ENCODE measurements at regions not wholly inside any gene's neighbourhood (a gene's known extent, or its start where the extent isn't known, plus 50 kb on each side); places are given as distances from the start of the nearest gene placed in this dataset.

DNA sequence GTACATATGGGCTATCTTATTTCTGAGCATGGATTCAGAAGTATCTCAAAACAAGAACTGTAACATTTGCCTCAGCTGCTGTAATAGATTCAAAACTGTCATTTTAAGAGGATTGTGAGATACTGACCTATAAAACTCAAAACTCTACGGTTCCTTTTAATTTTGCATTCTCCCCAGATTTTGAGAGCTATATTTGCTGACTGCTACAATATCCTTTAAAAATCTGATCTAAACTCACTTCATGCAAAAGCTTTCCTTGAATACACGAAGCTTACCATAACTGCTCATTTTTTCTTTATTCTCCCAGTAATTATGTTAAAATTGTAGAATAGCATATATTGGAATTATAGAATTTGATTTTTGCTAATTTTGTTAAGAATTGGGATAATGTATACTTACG, 158.7 kb upstream of the ROBO1 start:
- Histone ChIP-seq H3K27me3 (no peaks in the 10 kb centered on the region), H3K4me3 (no peak overlapping the region)
- 75% methylated on average over 3 of the region's 3 CpGs for WGBS

DNA sequence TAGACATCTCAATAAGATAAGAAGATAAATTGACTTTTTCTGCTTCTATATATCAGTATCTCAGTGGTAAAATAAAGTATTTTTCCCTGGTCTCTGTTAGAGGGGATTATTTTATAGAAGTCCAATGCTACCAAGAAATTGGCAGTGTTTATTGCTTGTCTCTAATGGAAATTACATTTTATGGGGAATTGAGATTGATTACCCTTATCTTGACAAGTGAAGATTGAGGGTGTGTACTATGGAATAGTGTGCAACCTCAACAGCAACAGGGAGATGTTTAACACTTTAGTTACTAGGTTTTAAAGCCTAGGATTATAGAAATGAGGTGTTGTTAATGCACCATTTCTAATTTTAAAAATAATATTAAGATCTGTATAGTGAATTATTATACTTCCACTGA, 154.8 kb upstream of the ROBO1 start:
- Histone ChIP-seq H3K27me3 (no peaks in the 10 kb centered on the region), H3K4me1 (no peaks in the 10 kb centered on the region), H3K4me3 (no peak overlapping the region), H3K27ac (no peak overlapping the region), H3K36me3 (no peaks in the 10 kb centered on the region), H3K9me3 (no peaks in the 10 kb centered on the region)
- TF ChIP-seq, protein P1, sequence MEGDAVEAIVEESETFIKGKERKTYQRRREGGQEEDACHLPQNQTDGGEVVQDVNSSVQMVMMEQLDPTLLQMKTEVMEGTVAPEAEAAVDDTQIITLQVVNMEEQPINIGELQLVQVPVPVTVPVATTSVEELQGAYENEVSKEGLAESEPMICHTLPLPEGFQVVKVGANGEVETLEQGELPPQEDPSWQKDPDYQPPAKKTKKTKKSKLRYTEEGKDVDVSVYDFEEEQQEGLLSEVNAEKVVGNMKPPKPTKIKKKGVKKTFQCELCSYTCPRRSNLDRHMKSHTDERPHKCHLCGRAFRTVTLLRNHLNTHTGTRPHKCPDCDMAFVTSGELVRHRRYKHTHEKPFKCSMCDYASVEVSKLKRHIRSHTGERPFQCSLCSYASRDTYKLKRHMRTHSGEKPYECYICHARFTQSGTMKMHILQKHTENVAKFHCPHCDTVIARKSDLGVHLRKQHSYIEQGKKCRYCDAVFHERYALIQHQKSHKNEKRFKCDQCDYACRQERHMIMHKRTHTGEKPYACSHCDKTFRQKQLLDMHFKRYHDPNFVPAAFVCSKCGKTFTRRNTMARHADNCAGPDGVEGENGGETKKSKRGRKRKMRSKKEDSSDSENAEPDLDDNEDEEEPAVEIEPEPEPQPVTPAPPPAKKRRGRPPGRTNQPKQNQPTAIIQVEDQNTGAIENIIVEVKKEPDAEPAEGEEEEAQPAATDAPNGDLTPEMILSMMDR (IDR thresholded peaks at IDR 0.05): no peak
- TF ChIP-seq POLR2AphosphoS5 (IDR thresholded peaks at IDR 0.05): no peak
- DNase-seq (ENCODE audit: low spot score in 2 of 2): no peak

More for the DNA sequence above, 158.7 kb upstream of the ROBO1 start:
- Histone ChIP-seq H3K27ac (no peak overlapping the region), H3K9me3 (no peaks in the 10 kb centered on the region), H3K36me3 (no peaks in the 10 kb centered on the region), H3K4me1 (no peaks in the 10 kb centered on the region)
- DNase-seq (ENCODE audit: low spot score in 2 of 2): no peak
- TF ChIP-seq EP300 (IDR thresholded peaks at IDR 0.05) (no peak), POLR2AphosphoS5 (IDR thresholded peaks at IDR 0.05) (no peak), POLR2A (IDR thresholded peaks at IDR 0.05) (no peak)
- TF ChIP-seq, protein P1 (IDR thresholded peaks at IDR 0.05): no peak

DNA sequence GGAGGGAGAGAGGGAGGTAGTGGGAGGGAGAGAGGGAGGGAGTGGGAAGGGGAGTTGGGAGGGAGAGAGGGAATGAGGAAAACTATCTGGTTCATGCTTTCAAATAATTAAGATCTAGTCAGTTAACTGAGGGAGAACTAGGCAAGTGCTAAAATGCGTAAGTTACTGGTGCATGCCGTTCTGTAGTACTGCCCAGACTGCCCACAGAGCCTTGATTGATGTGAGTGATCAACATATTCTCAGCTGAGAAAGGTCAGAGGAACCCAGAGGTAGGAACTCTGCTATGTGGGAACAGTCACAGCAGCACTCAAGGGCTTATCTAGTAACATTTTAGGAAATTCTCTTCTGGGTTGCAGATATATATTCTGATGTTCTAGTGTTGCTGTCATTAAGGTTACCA, 149.8 kb upstream of the ROBO1 start:
- H3K9me3 ChIP-seq: no peaks in the 10 kb centered on the region

DNA sequence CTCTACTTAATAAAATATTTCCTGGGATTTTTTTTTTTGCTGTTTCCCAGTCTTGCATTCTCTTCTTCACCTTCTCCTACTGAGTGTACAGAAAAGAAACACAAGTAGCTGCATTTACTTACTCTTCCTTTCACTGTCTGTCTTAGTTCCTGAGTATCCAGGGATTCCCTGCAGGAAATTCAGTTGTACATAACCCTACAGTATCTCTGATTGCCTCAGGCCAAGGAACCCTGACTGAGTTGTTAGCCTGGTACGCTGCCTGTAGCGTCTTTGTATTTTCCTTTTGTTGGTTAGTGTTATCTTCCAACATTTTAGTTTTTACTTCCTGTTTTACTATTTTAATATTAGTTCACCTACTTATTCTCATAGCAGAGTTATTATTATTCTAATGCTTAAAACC, 142.5 kb upstream of the ROBO1 start:
- WGBS: 0% methylated on average over 2 of the region's 2 CpGs
- H3K36me3 ChIP-seq: no peaks in the 10 kb centered on the region
- DNase-seq (ENCODE audit: low spot score in 2 of 2): no peak
- no peaks in the 10 kb centered on the region for H3K4me1 ChIP-seq
- H3K27ac ChIP-seq: no peak overlapping the region
- no peaks in the 10 kb centered on the region for H3K27me3 ChIP-seq
- no peak overlapping the region for H3K4me3 ChIP-seq
- H3K9me3 ChIP-seq: no peaks in the 10 kb centered on the region
- no peak for TF ChIP-seq EP300 (IDR thresholded peaks at IDR 0.05)
- no peak for TF ChIP-seq POLR2AphosphoS5 (IDR thresholded peaks at IDR 0.05)
- TF ChIP-seq, protein P1 (IDR thresholded peaks at IDR 0.05): no peak
- no peak for TF ChIP-seq POLR2A (IDR thresholded peaks at IDR 0.05)

More for the DNA sequence above, 149.8 kb upstream of the ROBO1 start:
- no peak for TF ChIP-seq POLR2AphosphoS5 (IDR thresholded peaks at IDR 0.05)
- DNase-seq (ENCODE audit: low spot score in 2 of 2): no peak
- Histone ChIP-seq H3K27ac (no peak overlapping the region), H3K4me3 (no peak overlapping the region), H3K27me3 (no peaks in the 10 kb centered on the region), H3K36me3 (no peaks in the 10 kb centered on the region), H3K4me1 (no peaks in the 10 kb centered on the region)
- 42% methylated on average over 2 of the region's 2 CpGs for WGBS

DNA sequence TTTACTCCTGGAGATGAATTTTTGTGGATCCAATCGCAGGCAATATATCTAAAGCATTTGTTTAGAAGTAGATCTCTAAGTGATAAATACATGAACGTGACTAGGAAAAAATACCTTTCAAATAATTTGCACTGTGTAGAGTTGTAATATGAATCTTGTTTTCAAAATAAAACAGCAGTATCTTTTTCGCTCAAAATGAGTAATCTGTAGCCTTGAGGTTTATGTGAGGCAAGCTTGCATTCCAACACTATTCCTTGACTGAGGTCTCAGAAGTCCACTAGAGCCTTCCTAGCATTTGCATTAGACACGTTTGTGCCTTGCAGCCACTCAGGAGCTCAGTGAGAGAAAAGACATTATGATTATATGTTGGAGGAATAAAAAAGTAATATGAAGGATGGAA, 138.3 kb upstream of the ROBO1 start:
- Histone ChIP-seq H3K27me3 (no peaks in the 10 kb centered on the region), H3K9me3 (no peaks in the 10 kb centered on the region), H3K36me3 (no peaks in the 10 kb centered on the region), H3K4me1 (no peaks in the 10 kb centered on the region), H3K4me3 (no peak overlapping the region), H3K27ac (no peak overlapping the region)
- WGBS: 57% methylated on average over 4 of the region's 4 CpGs
- TF ChIP-seq EP300 (IDR thresholded peaks at IDR 0.05) (no peak), POLR2A (IDR thresholded peaks at IDR 0.05) (no peak)
- TF ChIP-seq, protein P1 (IDR thresholded peaks at IDR 0.05): no peak
- no peak for DNase-seq (ENCODE audit: low spot score in 2 of 2)

DNA sequence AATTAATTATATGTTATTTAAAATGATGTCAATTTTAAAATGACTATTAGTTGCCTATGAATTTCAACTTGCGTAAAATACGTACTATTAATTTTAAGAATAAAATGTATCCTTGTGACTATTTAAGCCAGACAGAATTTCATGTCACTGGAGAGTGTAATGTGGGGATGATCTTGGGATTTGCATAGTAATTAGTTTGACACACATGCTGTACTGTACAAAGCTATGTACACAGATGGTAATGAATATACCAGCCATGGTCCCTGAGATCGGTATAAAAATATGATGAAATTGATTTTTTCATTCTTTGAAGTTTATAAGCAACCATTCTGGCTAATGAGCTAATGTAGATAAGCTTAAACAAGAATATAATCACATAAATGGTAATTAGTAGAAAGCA, 134.4 kb upstream of the ROBO1 start:
- no peaks in the 10 kb centered on the region for H3K4me1 ChIP-seq
- H3K27me3 ChIP-seq: no peaks in the 10 kb centered on the region
- 94% methylated on average over 3 of the region's 3 CpGs for WGBS
- H3K27ac ChIP-seq: no peak overlapping the region
- no peak overlapping the region for H3K4me3 ChIP-seq
- H3K9me3 ChIP-seq: no peaks in the 10 kb centered on the region
- no peak for DNase-seq (ENCODE audit: low spot score in 2 of 2)
- H3K36me3 ChIP-seq: no peaks in the 10 kb centered on the region
- TF ChIP-seq, protein P1 (IDR thresholded peaks at IDR 0.05): no peak
- TF ChIP-seq POLR2AphosphoS5 (IDR thresholded peaks at IDR 0.05): no peak
- no peak for TF ChIP-seq EP300 (IDR thresholded peaks at IDR 0.05)
- no peak for TF ChIP-seq POLR2A (IDR thresholded peaks at IDR 0.05)

All from suprapubic skin (tissue), 4 donors.